GM19025 (cell line): ENCODE measurements at regions not wholly inside any gene's neighbourhood (a gene's known extent, or its start where the extent isn't known, plus 50 kb on each side); places are given as distances from the start of the nearest gene placed in this dataset.
"Not testable (repeated sequence)": the region's sequence is repeated elsewhere in the genome, so short reads cannot be mapped to it uniquely, and the experiment has no call there.

Experiments
- ATAC-seq: cut with Tn5 transposase; IDR thresholded peaks from one replicate; pipeline ENCODE4 v1.9.1; 2021; ENCODE audit warnings: mild to moderate bottlenecking, low read depth, moderate library complexity; ENCODE audit not compliant: unreplicated experiment

- no peak for ATAC-seq
These were observed 333.8 kb upstream of the CHORDC1 start for GRCh38 chr11:90556606-90557005.

GRCh38 chr11:90556026-90556425 is 333.2 kb upstream of the CHORDC1 start:
- no peak for ATAC-seq

- no peak for ATAC-seq
These were observed 332.6 kb upstream of the CHORDC1 start for GRCh38 chr11:90555477-90555876.

- ATAC-seq: no peak
These were observed 319.2 kb upstream of the CHORDC1 start for GRCh38 chr11:90542092-90542491.

GRCh38 chr11:90536301-90536700 is 313.5 kb upstream of the CHORDC1 start:
- ATAC-seq: no peak

GRCh38 chr11:90532125-90532524 is 309.3 kb upstream of the CHORDC1 start:
- ATAC-seq: no peak

- ATAC-seq: no peak
These were observed 308.2 kb upstream of the CHORDC1 start for GRCh38 chr11:90531001-90531400.

- no peak for ATAC-seq
These were observed 303.1 kb upstream of the CHORDC1 start for GRCh38 chr11:90525962-90526361.

- peak; percentile 89 for ATAC-seq
These were observed 290.0 kb upstream of the CHORDC1 start for GRCh38 chr11:90512846-90513245.

- ATAC-seq: no peak
These were observed 288.0 kb upstream of the CHORDC1 start for GRCh38 chr11:90510839-90511238.

GRCh38 chr11:90500922-90501568 is 278.2 kb upstream of the CHORDC1 start:
- no peak for ATAC-seq

- ATAC-seq: no peak
These were observed 273.9 kb upstream of the CHORDC1 start for GRCh38 chr11:90496722-90497121.

- no peak for ATAC-seq
These were observed 270.5 kb upstream of the CHORDC1 start for GRCh38 chr11:90493379-90493778.

GRCh38 chr11:90491466-90491865 is 268.6 kb upstream of the CHORDC1 start:
- no peak for ATAC-seq

GRCh38 chr11:90476442-90477007 is 253.7 kb upstream of the CHORDC1 start:
- ATAC-seq: no peak

- ATAC-seq: no peak
These were observed 246.1 kb upstream of the CHORDC1 start for GRCh38 chr11:90468923-90469322.

GRCh38 chr11:90465553-90465952 is 242.7 kb upstream of the CHORDC1 start:
- ATAC-seq: no peak

GRCh38 chr11:90455347-90455920 is 232.6 kb upstream of the CHORDC1 start:
- not testable (repeated sequence) for ATAC-seq

- ATAC-seq: no peak
These were observed 230.7 kb upstream of the CHORDC1 start for GRCh38 chr11:90453525-90453924.

- no peak for ATAC-seq
These were observed 226.8 kb upstream of the CHORDC1 start for GRCh38 chr11:90449606-90450005.

GRCh38 chr11:90448256-90448655 is 225.4 kb upstream of the CHORDC1 start:
- ATAC-seq: no peak

GRCh38 chr11:90447618-90448017 is 224.8 kb upstream of the CHORDC1 start:
- ATAC-seq: no peak
